Thyroid gland (tissue), 4 donors: ENCODE measurements at regions not wholly inside any gene's neighbourhood (a gene's known extent, or its start where the extent isn't known, plus 50 kb on each side); places are given as distances from the start of the nearest gene placed in this dataset.

Experiments
- DNase-seq, 2 donors: peaks; one replicate each; pipeline ENCODE4 v3.0.0-alpha.2; 2019
- H3K27ac ChIP-seq, 3 donors: fragments of 200-600 bp; sonication (generic); 1 replicate in 2 of 3; 2 replicates in 1 of 3; pipeline ENCODE4 v1.5.1; 2016 to 2019; ENCODE audit warnings: mild to moderate bottlenecking in 1 of 3, moderate library complexity in 1 of 3
- H3K27me3 ChIP-seq: fragments of 200-600 bp; sonication (generic); one replicate; pipeline ENCODE4 v1.5.1; 2019
- H3K36me3 ChIP-seq, 2 donors: fragments of 200-600 bp; sonication (generic); one replicate each; pipeline ENCODE4 v1.5.1; 2016 to 2019
- H3K4me1 ChIP-seq, 2 donors: fragments of 200-600 bp; sonication (generic); one replicate each; pipeline ENCODE4 v1.5.1; 2017 to 2019
- H3K4me3 ChIP-seq, 3 donors: fragments of 200-600 bp; sonication (generic); replicated peaks in 1 of 3; 1 replicate in 2 of 3; 2 replicates in 1 of 3; pipeline ENCODE4 v1.5.1; 2016; ENCODE audit warnings: mild to moderate bottlenecking in 1 of 3
- H3K9me3 ChIP-seq: fragments of 200-600 bp; sonication (generic); one replicate; pipeline ENCODE4 v1.5.1; 2017
- CTCF ChIP-seq, 6 experiments: fragments of 200-600 bp in 3 of 6; fragments of 450-650 bp in 3 of 6; sonication (generic) in 3 of 6; IDR thresholded peaks; one replicate each; pipeline ENCODE4 v1.5.1; 2016 to 2019; ENCODE audit warnings: antibody characterized with exemption in 6 of 6, mild to moderate bottlenecking in 2 of 6, inconsistent platforms in 1 of 6, moderate library complexity in 1 of 6
- POLR2A ChIP-seq, 2 donors: fragments of 450-650 bp; IDR thresholded peaks; one replicate each; pipeline ENCODE4 v1.6.1; 2017; ENCODE audit warnings: antibody characterized with exemption in 2 of 2, mild to moderate bottlenecking in 2 of 2, moderate library complexity in 1 of 2
- WGBS, 2 donors: methylation state at CpG; one replicate each; pipeline ENCODE4 v1.1.5; 2017; 5-methylcytosine and 5-hydroxymethylcytosine counted together
- intact Hi-C: fragments of 100-400 bp; cut with DNase I; formaldehyde crosslinking; loops from one replicate; pipeline ENCODE4 v1.15.1; 2023

GRCh38 chr21:28771790-28772501 is 220.7 kb downstream of the LTN1 start:
- no peak overlapping the region for H3K27ac ChIP-seq
- H3K4me1 ChIP-seq, result peaks cover 0 to under 1% of the 10 kb centered on the region in 2 donors
- no peaks in the 10 kb centered on the region for H3K36me3 ChIP-seq
- no peak overlapping the region for H3K4me3 ChIP-seq
- no peaks in the 10 kb centered on the region for H3K9me3 ChIP-seq
- intact Hi-C loops, result no loop called here
- no peaks in the 10 kb centered on the region for H3K27me3 ChIP-seq
- 69 to 73% methylated on average over 3 of the region's 3 CpGs for WGBS, 2 donors
- TF ChIP-seq POLR2A (IDR thresholded peaks at IDR 0.05) (no peak), CTCF (IDR thresholded peaks at IDR 0.05) (no peak)
- no peak for DNase-seq

- H3K4me3 ChIP-seq, result no peak overlapping the region
- 87 to 89% methylated on average over 5 of the region's 5 CpGs for WGBS, 2 donors
Measured at GRCh38 chr21:28770867-28771661, 221.6 kb downstream of the LTN1 start.

GRCh38 chr21:28769683-28770082 is 223.0 kb downstream of the LTN1 start:
- no peak overlapping the region for H3K27ac ChIP-seq
- no peak for TF ChIP-seq CTCF (IDR thresholded peaks at IDR 0.05)
- TF ChIP-seq POLR2A (IDR thresholded peaks at IDR 0.05), result no peak
- no peaks in the 10 kb centered on the region for H3K27me3 ChIP-seq
- no peaks in the 10 kb centered on the region for H3K36me3 ChIP-seq
- no peak overlapping the region for H3K4me3 ChIP-seq
- H3K4me1 ChIP-seq, result no peaks in the 10 kb centered on the region
- intact Hi-C loops, result no loop called here
- no peaks in the 10 kb centered on the region for H3K9me3 ChIP-seq
- no peak for DNase-seq

More at GRCh38 chr21:28770867-28771661, 221.6 kb downstream of the LTN1 start:
- no peak overlapping the region for H3K27ac ChIP-seq
- TF ChIP-seq POLR2A (IDR thresholded peaks at IDR 0.05) (no peak), CTCF (IDR thresholded peaks at IDR 0.05) (no peak)
- H3K4me1 ChIP-seq, result no peaks in the 10 kb centered on the region
- no peaks in the 10 kb centered on the region for H3K27me3 ChIP-seq
- intact Hi-C loops, result no loop called here
- H3K9me3 ChIP-seq, result no peaks in the 10 kb centered on the region
- no peak for DNase-seq
- no peaks in the 10 kb centered on the region for H3K36me3 ChIP-seq

GRCh38 chr21:28768753-28769152 is 223.9 kb downstream of the LTN1 start:
- intact Hi-C loops, result no loop called here
- no peak overlapping the region for H3K27ac ChIP-seq
- TF ChIP-seq POLR2A (IDR thresholded peaks at IDR 0.05), result no peak
- no peak for TF ChIP-seq CTCF (IDR thresholded peaks at IDR 0.05)

GRCh38 chr21:28767523-28767922 is 225.2 kb downstream of the LTN1 start:
- 88 to 91% methylated on average over 5 of the region's 5 CpGs for WGBS, 2 donors
- Histone ChIP-seq H3K36me3 (no peaks in the 10 kb centered on the region), H3K27me3 (no peaks in the 10 kb centered on the region), H3K4me3 (no peak overlapping the region), H3K27ac (no peak overlapping the region), H3K4me1 (no peaks in the 10 kb centered on the region), H3K9me3 (no peaks in the 10 kb centered on the region)
- DNase-seq, result no peak
- intact Hi-C loops, result no loop called here
- TF ChIP-seq CTCF (IDR thresholded peaks at IDR 0.05) (no peak), POLR2A (IDR thresholded peaks at IDR 0.05) (no peak)

More at GRCh38 chr21:28768753-28769152, 223.9 kb downstream of the LTN1 start:
- Histone ChIP-seq H3K36me3 (no peaks in the 10 kb centered on the region), H3K27me3 (no peaks in the 10 kb centered on the region), H3K9me3 (no peaks in the 10 kb centered on the region), H3K4me3 (no peak overlapping the region), H3K4me1 (no peaks in the 10 kb centered on the region)
- DNase-seq, result no peak
